ENCODE measurements at regions not wholly inside any gene's neighbourhood (a gene's known extent, or its start where the extent isn't known, plus 50 kb on each side); places are given as distances from the start of the nearest gene placed in this dataset.

GRCh38 chr18:22547807-22548561 is 130.3 kb upstream of the CTAGE1 start:
- H3F3A ChIP-seq (ENCODE audit: insufficient read depth, low read length, poor library complexity, severe bottlenecking): no peaks in the 10 kb centered on the region
- no peaks in the 10 kb centered on the region for H3K9me3 ChIP-seq (ENCODE audit: low read length)
- H4K20me1 ChIP-seq (ENCODE audit: insufficient read depth): no peaks in the 10 kb centered on the region
- no peaks in the 10 kb centered on the region for H3K36me3 ChIP-seq (ENCODE audit: insufficient read depth, low read length)
- H3K27me3 ChIP-seq (ENCODE audit: insufficient read depth, low read depth, low read length): no peaks in the 10 kb centered on the region
- no peak overlapping the region for H3K4me3 ChIP-seq (ENCODE audit: low read length)
- H3K27ac ChIP-seq (ENCODE audit: low read length): no peak overlapping the region
- H3K4me2 ChIP-seq (ENCODE audit: low read length): no peak overlapping the region
- H3K79me2 ChIP-seq (replicated peaks; ENCODE audit: insufficient read depth, low read length): no peaks in the 10 kb centered on the region
- no peaks in the 10 kb centered on the region for H3K9me2 ChIP-seq (ENCODE audit: insufficient read depth, low read length)
- no peak overlapping the region for H3K9ac ChIP-seq (ENCODE audit: low read length)
- no peak overlapping the region for H2AFZ ChIP-seq (ENCODE audit: low read depth, low read length)
- TF ChIP-seq EZH2 (IDR thresholded peaks at IDR 0.05; ENCODE audit: borderline replicate concordance, insufficient read depth, low read length, poor library complexity, severe bottlenecking) (no peak), CTCF (IDR thresholded peaks at IDR 0.05; ENCODE audit: poor library complexity, severe bottlenecking) (no peak), REST (IDR thresholded peaks at IDR 0.05; ENCODE audit: borderline replicate concordance) (no peak), TAF1 (IDR thresholded peaks at IDR 0.05; ENCODE audit: low read depth) (no peak), MXI1 (conservative IDR thresholded peaks at IDR 0.05; ENCODE audit: poor library complexity, severe bottlenecking) (no peak)

- H3K4me2 ChIP-seq (ENCODE audit: low read length): no peak overlapping the region
- H3K4me3 ChIP-seq (ENCODE audit: low read length): no peak overlapping the region
- no peaks in the 10 kb centered on the region for H3K27me3 ChIP-seq (ENCODE audit: insufficient read depth, low read depth, low read length)
- H2AFZ ChIP-seq (ENCODE audit: low read depth, low read length): no peak overlapping the region
- no peak overlapping the region for H3K9ac ChIP-seq (ENCODE audit: low read length)
- TF ChIP-seq CTCF (IDR thresholded peaks at IDR 0.05; ENCODE audit: poor library complexity, severe bottlenecking): no peak
- TF ChIP-seq POLR2AphosphoS5 (IDR thresholded peaks at IDR 0.05): no peak
- no peak for TF ChIP-seq SMC3 (conservative IDR thresholded peaks at IDR 0.05; ENCODE audit: poor library complexity)
- no peak for TF ChIP-seq EZH2 (IDR thresholded peaks at IDR 0.05; ENCODE audit: borderline replicate concordance, insufficient read depth, low read length, poor library complexity, severe bottlenecking)
- TF ChIP-seq MXI1 (conservative IDR thresholded peaks at IDR 0.05; ENCODE audit: poor library complexity, severe bottlenecking): no peak
- H3K36me3 ChIP-seq (ENCODE audit: insufficient read depth, low read length): no peaks in the 10 kb centered on the region
- no peaks in the 10 kb centered on the region for H3K9me3 ChIP-seq (ENCODE audit: low read length)
- no peaks in the 10 kb centered on the region for H3K79me2 ChIP-seq (replicated peaks; ENCODE audit: insufficient read depth, low read length)
- H4K20me1 ChIP-seq (ENCODE audit: insufficient read depth): no peaks in the 10 kb centered on the region
- no peak overlapping the region for H3K27ac ChIP-seq (ENCODE audit: low read length)
- no peaks in the 10 kb centered on the region for H3K9me2 ChIP-seq (ENCODE audit: insufficient read depth, low read length)
- H3F3A ChIP-seq (ENCODE audit: insufficient read depth, low read length, poor library complexity, severe bottlenecking): no peaks in the 10 kb centered on the region
These were observed 131.7 kb upstream of the CTAGE1 start for GRCh38 chr18:22549260-22549937.

Measured in neural cell (in vitro differentiated cells).